SK-N-SH (cell line): ENCODE measurements at regions not wholly inside any gene's neighbourhood (a gene's known extent, or its start where the extent isn't known, plus 50 kb on each side); places are given as distances from the start of the nearest gene placed in this dataset.

Experiments used
- CHD2 ChIP-seq: fragments of 150-350 bp; IDR thresholded peaks from 2 replicates; pipeline ENCODE4 v1.6.1; 2018; ENCODE audit warnings: low read length; ENCODE audit not compliant: partially characterized antibody
- MEF2A ChIP-seq: IDR thresholded peaks from 2 replicates; pipeline ENCODE4 v1.4.0; 2012; ENCODE audit warnings: low read depth, borderline replicate concordance
- YY1 ChIP-seq: IDR thresholded peaks from 2 replicates; pipeline ENCODE4 v1.4.0; 2012; ENCODE audit warnings: low read depth, mild to moderate bottlenecking
- TF ChIP-seq, protein P1 (sequence below): fragments of 200-600 bp; sonication (generic); IDR thresholded peaks from 2 replicates; pipeline ENCODE4 v1.6.1; 2017; ENCODE audit warnings: antibody characterized with exemption, mild to moderate bottlenecking, moderate library complexity

- TF ChIP-seq CHD2 (no peak), YY1 (no peak), MEF2A (no peak)
- TF ChIP-seq, protein P1, sequence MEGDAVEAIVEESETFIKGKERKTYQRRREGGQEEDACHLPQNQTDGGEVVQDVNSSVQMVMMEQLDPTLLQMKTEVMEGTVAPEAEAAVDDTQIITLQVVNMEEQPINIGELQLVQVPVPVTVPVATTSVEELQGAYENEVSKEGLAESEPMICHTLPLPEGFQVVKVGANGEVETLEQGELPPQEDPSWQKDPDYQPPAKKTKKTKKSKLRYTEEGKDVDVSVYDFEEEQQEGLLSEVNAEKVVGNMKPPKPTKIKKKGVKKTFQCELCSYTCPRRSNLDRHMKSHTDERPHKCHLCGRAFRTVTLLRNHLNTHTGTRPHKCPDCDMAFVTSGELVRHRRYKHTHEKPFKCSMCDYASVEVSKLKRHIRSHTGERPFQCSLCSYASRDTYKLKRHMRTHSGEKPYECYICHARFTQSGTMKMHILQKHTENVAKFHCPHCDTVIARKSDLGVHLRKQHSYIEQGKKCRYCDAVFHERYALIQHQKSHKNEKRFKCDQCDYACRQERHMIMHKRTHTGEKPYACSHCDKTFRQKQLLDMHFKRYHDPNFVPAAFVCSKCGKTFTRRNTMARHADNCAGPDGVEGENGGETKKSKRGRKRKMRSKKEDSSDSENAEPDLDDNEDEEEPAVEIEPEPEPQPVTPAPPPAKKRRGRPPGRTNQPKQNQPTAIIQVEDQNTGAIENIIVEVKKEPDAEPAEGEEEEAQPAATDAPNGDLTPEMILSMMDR = no peak
Measured at GRCh38 chr10:45100429-45100828, 99.7 kb downstream of the ZNF22 start.
